AG09319 (cell line): ENCODE measurements at regions not wholly inside any gene's neighbourhood (a gene's known extent, or its start where the extent isn't known, plus 50 kb on each side); places are given as distances from the start of the nearest gene placed in this dataset.
"Not testable (repeated sequence)": the region's sequence is repeated elsewhere in the genome, so short reads cannot be mapped to it uniquely, and the experiment has no call there.

ENCODE experiments used
- DNase-seq: peaks from one replicate; pipeline ENCODE4 v3.0.0-alpha.2; 2010; ENCODE audit warnings: low read depth; ENCODE audit errors: extremely low read depth
- CTCF ChIP-seq: IDR thresholded peaks from 2 replicates; pipeline ENCODE4 v1.5.1; 2011; ENCODE audit warnings: low read depth, mild to moderate bottlenecking, inconsistent platforms, low read length, moderate library complexity

DNA sequence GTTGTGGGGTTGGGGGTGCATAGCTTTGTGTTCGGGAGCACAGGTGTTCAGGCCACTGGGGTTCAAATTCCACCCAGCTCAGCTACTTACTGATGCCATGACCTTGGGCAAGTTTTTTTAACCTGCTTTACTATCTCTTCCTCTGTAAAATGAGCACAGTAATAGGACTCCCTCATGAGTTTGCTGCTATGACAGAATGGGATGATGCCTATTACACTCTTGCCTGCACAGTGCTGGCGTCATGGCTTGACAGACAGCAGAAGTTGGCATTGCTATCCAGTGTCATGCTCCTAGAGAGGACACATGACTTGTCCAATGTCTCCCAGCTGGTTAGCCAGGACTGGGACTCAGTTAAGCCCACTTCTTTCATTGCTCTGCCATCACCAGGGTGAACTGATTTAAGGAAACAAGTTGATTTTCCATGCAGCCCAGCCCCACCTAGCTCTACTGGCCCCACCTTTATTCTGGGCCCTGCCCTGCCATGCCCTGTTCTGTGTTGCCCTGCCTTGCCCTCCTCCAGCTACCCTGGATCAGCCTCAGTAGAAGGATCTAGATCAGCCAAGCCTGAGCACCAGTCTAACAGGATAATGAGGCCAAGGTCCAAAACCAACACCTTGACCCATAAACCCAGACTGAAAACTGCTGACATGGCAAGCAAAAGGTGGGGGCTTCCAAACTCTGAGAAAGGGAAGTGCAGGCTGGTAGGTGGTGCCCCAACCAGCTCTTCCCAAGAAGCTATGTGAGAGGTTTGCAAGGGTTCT, 155.8 kb upstream of the ATP11B start:
- no peak for TF ChIP-seq CTCF
- DNase-seq = no peak

- no peak for DNase-seq
- TF ChIP-seq CTCF = no peak
Measured at GRCh38 chr3:182644013-182644412, 149.3 kb upstream of the ATP11B start.

- no peak for TF ChIP-seq CTCF
- no peak for DNase-seq
Measured at GRCh38 chr3:182644790-182645433, 148.4 kb upstream of the ATP11B start.

DNA sequence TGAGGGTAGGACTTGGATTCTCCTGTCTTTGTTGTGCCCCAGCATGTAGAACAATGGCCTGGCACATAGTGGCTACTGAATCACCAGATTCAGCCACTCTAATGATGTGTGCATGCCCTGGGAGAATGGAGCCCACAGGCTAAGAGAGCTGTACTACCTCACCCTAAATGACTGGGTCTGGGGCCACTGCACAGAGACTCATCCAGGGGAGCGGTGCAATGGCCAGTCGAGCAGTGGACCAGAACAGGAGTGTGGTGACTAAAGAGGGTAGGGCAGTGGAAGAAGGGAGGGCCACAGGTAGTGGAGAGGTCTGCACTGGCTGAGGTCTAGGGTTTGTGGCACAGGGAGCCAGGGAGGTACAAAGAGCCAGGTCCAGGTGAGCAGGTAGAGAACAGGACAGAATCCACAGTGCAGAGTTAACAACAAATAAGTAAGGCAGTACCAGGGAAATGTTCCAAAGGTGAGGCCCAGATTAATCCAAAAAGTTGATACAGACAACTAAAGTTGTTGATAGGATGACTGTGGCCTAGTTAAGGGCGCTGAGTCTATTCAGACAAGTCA, 142.7 kb upstream of the ATP11B start:
- no peak for TF ChIP-seq CTCF
- no peak for DNase-seq

DNA sequence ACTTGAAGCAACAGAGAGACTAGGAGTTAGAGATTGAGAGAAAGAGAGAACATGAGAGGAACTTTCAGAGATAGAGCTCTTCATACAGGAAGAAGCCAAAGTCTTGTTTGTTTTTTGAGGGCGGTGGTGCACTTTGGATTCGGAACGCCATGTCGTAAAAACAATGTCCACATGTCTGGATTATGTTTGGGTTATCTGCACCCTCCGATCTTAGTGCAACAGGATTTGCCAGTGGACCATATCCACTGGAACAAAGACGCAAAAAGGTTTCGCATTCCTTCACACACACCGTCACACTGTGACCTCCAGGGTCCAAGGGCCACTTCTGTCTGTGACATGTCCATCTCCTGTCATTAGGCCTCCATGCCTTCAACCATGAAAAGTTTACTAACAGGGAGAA, 141.8 kb upstream of the ATP11B start:
- no peak for DNase-seq
- TF ChIP-seq CTCF = no peak

DNA sequence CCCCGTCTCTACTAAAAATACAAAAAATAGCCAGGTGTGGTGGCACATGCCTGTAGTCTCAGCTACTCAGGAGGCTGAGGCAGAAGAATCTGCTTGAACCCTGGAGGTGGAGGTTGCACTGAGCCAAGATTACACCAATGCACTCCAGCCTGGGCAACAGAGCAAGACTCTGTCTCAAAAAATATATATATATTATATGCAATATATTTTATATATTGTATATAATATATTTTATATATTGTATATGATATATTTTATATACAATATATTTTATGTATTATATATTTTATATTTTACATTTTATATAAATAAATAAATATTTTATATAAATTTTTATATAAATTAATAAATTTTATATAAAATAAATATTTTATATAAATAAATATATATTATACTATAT, 140.2 kb upstream of the ATP11B start:
- not testable (repeated sequence) for DNase-seq

DNA sequence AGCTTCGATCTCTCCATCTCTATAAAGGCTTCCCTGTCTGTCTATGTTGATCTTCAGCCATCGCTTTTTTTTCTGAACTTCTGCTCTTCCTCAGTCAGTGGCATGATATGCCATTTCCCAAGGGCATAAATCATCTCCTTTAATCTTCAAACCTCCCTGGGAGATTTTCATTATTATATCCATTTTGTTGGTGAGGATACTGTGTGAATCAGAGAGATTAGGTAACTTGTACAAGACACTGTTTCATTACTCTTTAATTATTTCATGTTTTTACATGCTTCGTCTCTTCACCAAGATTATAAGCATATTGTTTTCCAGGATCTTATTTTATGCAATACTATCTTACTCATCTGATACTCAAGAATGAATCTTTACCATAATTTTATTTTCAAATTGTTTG, 124.8 kb upstream of the ATP11B start:
- no peak for DNase-seq
- no peak for TF ChIP-seq CTCF
